Loucy (cell line): ENCODE measurements at regions not wholly inside any gene's neighbourhood (a gene's known extent, or its start where the extent isn't known, plus 50 kb on each side); places are given as distances from the start of the nearest gene placed in this dataset.

ENCODE experiments used
- H2AFZ ChIP-seq: fragments of 200-600 bp; sonication (generic); 2 replicates; pipeline ENCODE4 v1.6.0; 2016; ENCODE audit warnings: antibody characterized with exemption, mild to moderate bottlenecking, low read length, moderate library complexity
- H3F3A ChIP-seq: fragments of 200-600 bp; 2 replicates; pipeline ENCODE4 v1.6.0; 2016; ENCODE audit warnings: antibody characterized with exemption, low read depth, mild to moderate bottlenecking
- H3K27me3 ChIP-seq: fragments of 200-600 bp; sonication (generic); 2 replicates; pipeline ENCODE4 v1.6.1; 2014; ENCODE audit warnings: low read length, mild to moderate bottlenecking; ENCODE audit not compliant: insufficient read depth, poor library complexity, severe bottlenecking
- H3K36me3 ChIP-seq: fragments of 200-600 bp; sonication (generic); 2 replicates; pipeline ENCODE4 v1.6.1; 2016; ENCODE audit warnings: low read length; ENCODE audit not compliant: insufficient read depth
- H3K4me1 ChIP-seq: fragments of 200-600 bp; sonication (generic); 2 replicates; pipeline ENCODE4 v1.5.1; 2014; ENCODE audit warnings: low read length, mild to moderate bottlenecking; ENCODE audit not compliant: insufficient read depth, poor library complexity, severe bottlenecking
- H3K4me2 ChIP-seq: fragments of 200-600 bp; sonication (generic); 2 replicates; pipeline ENCODE4 v1.6.0; 2014; ENCODE audit warnings: antibody characterized with exemption, low read length, low read depth, mild to moderate bottlenecking; ENCODE audit not compliant: poor library complexity, severe bottlenecking
- H3K4me3 ChIP-seq: fragments of 200-600 bp; sonication (generic); 2 replicates; pipeline ENCODE4 v1.5.1; 2014; ENCODE audit warnings: low read length, mild to moderate bottlenecking, mixed read lengths; ENCODE audit not compliant: poor library complexity, severe bottlenecking
- H3K79me2 ChIP-seq: fragments of 200-600 bp; sonication (generic); 2 replicates; pipeline ENCODE4 v1.6.1; 2014; ENCODE audit warnings: low read length; ENCODE audit not compliant: insufficient read depth
- H3K9ac ChIP-seq: fragments of 200-600 bp; sonication (generic); 2 replicates; pipeline ENCODE4 v1.6.0; 2014; ENCODE audit warnings: mild to moderate bottlenecking, low read depth, low read length, moderate library complexity; ENCODE audit not compliant: poor library complexity, severe bottlenecking
- H3K9me2 ChIP-seq: fragments of 200-600 bp; sonication (generic); replicated peaks from 2 replicates; pipeline ENCODE4 v1.6.1; 2016; ENCODE audit warnings: low read depth, low read length, mixed read lengths
- H3K9me3 ChIP-seq: fragments of 200-600 bp; sonication (generic); 2 replicates; pipeline ENCODE4 v1.6.1; 2014; ENCODE audit warnings: mild to moderate bottlenecking, antibody characterized with exemption, low read length, low read depth; ENCODE audit not compliant: insufficient read depth
- H4K20me1 ChIP-seq: fragments of 200-600 bp; sonication (generic); 2 replicates; pipeline ENCODE4 v1.6.0; 2014; ENCODE audit warnings: antibody characterized with exemption, low read length, mild to moderate bottlenecking; ENCODE audit not compliant: insufficient read depth, poor library complexity, severe bottlenecking
- CTCF ChIP-seq: fragments of 200-600 bp; sonication (generic); conservative IDR thresholded peaks from 2 replicates; pipeline ENCODE4 v1.5.1; 2014; ENCODE audit warnings: mild to moderate bottlenecking, antibody characterized with exemption, low read length
- EZH2phosphoT487 ChIP-seq: fragments of 200-600 bp; IDR thresholded peaks from 2 replicates; pipeline ENCODE4 v1.6.1; 2018; ENCODE audit warnings: antibody characterized with exemption, mild to moderate bottlenecking, moderate library complexity, borderline replicate concordance

- H3F3A ChIP-seq: no peaks in the 10 kb centered on the region
- TF ChIP-seq CTCF (no peak), EZH2phosphoT487 (no peak)
- no peak overlapping the region for H3K4me3 ChIP-seq
- H2AFZ ChIP-seq: no peak overlapping the region
- H3K27me3 ChIP-seq: no peaks in the 10 kb centered on the region
- no peaks in the 10 kb centered on the region for H3K9me3 ChIP-seq
- no peaks in the 10 kb centered on the region for H3K9me2 ChIP-seq
- no peaks in the 10 kb centered on the region for H3K36me3 ChIP-seq
- no peaks in the 10 kb centered on the region for H3K4me1 ChIP-seq
- no peaks in the 10 kb centered on the region for H4K20me1 ChIP-seq
- H3K9ac ChIP-seq: no peak overlapping the region
- no peak overlapping the region for H3K4me2 ChIP-seq
- no peaks in the 10 kb centered on the region for H3K79me2 ChIP-seq
Observed at GRCh38 chr2:22958308-22958707, 426.7 kb upstream of the KLHL29 start.

GRCh38 chr2:22967756-22968155 lies 417.2 kb upstream of the KLHL29 start:
- H3K4me2 ChIP-seq: no peak overlapping the region
- H3K9me2 ChIP-seq: no peaks in the 10 kb centered on the region
- no peaks in the 10 kb centered on the region for H3K79me2 ChIP-seq
- H3K9me3 ChIP-seq: no peaks in the 10 kb centered on the region
- H3K36me3 ChIP-seq: no peaks in the 10 kb centered on the region
- no peaks in the 10 kb centered on the region for H3K27me3 ChIP-seq
- H2AFZ ChIP-seq: no peak overlapping the region
- no peak overlapping the region for H3K4me3 ChIP-seq
- TF ChIP-seq EZH2phosphoT487 (no peak), CTCF (no peak)
- H4K20me1 ChIP-seq: no peaks in the 10 kb centered on the region
- no peak overlapping the region for H3K9ac ChIP-seq
- no peaks in the 10 kb centered on the region for H3F3A ChIP-seq
- no peaks in the 10 kb centered on the region for H3K4me1 ChIP-seq

GRCh38 chr2:22970284-22970975 lies 414.5 kb upstream of the KLHL29 start:
- H3K9me3 ChIP-seq: no peaks in the 10 kb centered on the region
- H3K4me1 ChIP-seq: no peaks in the 10 kb centered on the region
- H3K27me3 ChIP-seq: no peaks in the 10 kb centered on the region
- H3K4me3 ChIP-seq: no peak overlapping the region
- no peaks in the 10 kb centered on the region for H3K79me2 ChIP-seq
- H3F3A ChIP-seq: no peaks in the 10 kb centered on the region
- H3K9ac ChIP-seq: no peak overlapping the region
- H3K4me2 ChIP-seq: no peak overlapping the region
- TF ChIP-seq EZH2phosphoT487: no peak
- no peak for TF ChIP-seq CTCF
- no peak overlapping the region for H2AFZ ChIP-seq
- no peaks in the 10 kb centered on the region for H4K20me1 ChIP-seq
- no peaks in the 10 kb centered on the region for H3K36me3 ChIP-seq
- no peaks in the 10 kb centered on the region for H3K9me2 ChIP-seq
